Activated naive CD8-positive, alpha-beta T cell (primary cell): ENCODE measurements at regions not wholly inside any gene's neighbourhood (a gene's known extent, or its start where the extent isn't known, plus 50 kb on each side); places are given as distances from the start of the nearest gene placed in this dataset.
"Not testable (repeated sequence)": the region's sequence is repeated elsewhere in the genome, so short reads cannot be mapped to it uniquely, and the experiment has no call there.

Experiments used
- H3K27ac Mint-ChIP-seq: one replicate; pipeline ENCODE4 v1.8.0; 2021; ENCODE audit warnings: mixed read lengths
- H3K27me3 Mint-ChIP-seq: one replicate; pipeline ENCODE4 v1.8.0; 2021; ENCODE audit warnings: mixed read lengths
- H3K36me3 Mint-ChIP-seq: one replicate; pipeline ENCODE4 v1.8.0; 2021; ENCODE audit warnings: mixed read lengths
- H3K4me1 Mint-ChIP-seq: one replicate; pipeline ENCODE4 v1.8.0; 2021; ENCODE audit warnings: low read depth, mixed read lengths
- H3K4me3 Mint-ChIP-seq: one replicate; pipeline ENCODE4 v1.8.0; 2021; ENCODE audit warnings: mild to moderate bottlenecking, mixed read lengths
- H3K9me3 Mint-ChIP-seq: one replicate; pipeline ENCODE4 v1.8.0; 2021; ENCODE audit warnings: low read depth, mixed read lengths

DNA sequence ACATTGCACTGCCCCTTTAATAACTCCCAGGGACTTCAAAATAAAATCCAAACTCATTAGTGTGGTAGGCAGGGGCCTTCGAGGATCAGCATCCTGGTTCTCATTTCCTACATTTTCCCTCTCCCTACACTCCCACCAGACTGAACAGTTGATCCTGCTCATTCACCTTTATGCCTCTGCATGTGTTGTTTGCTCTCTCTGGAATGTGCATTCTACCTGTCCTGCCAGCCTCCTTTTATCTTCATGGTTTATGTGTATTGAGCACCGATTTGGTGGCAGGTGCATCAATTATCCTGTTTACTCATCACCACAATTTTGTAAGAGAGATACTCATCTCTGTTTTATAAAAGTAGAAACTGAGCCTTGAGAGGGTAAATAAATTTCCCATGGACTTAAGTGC, 125.0 kb downstream of the ADSS2 start:
- H3K9me3 Mint-ChIP-seq, result peaks cover 3% of the 10 kb centered on the region
- H3K27me3 Mint-ChIP-seq, result peaks cover 2% of the 10 kb centered on the region
- H3K27ac Mint-ChIP-seq, result no peak overlapping the region
- no peak overlapping the region for H3K4me3 Mint-ChIP-seq
- H3K36me3 Mint-ChIP-seq, result peaks cover 6% of the 10 kb centered on the region
- H3K4me1 Mint-ChIP-seq, result peaks cover 8% of the 10 kb centered on the region

DNA sequence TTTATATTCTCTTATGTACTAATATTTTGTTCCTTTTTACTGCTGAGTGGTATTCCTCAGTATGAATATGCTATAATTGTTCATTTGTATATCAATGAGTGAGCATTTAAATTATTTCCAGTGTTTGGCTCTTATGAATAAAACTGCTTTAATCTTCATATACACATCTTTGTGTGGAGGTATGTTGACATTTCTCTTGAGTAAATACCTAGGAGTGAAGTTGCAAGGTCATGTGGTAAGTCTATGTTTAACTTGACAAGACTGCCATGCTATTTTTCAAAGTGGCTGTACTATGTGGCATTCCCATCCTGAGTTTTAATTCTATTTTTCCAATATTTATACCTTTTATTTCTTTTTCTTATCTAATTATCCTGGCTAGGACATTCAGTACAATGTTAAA, 124.2 kb downstream of the ADSS2 start:
- H3K27ac Mint-ChIP-seq, result no peak overlapping the region
- H3K4me1 Mint-ChIP-seq, result peaks cover 8% of the 10 kb centered on the region
- H3K9me3 Mint-ChIP-seq, result peaks cover 3% of the 10 kb centered on the region
- H3K27me3 Mint-ChIP-seq, result peaks cover 4% of the 10 kb centered on the region
- H3K36me3 Mint-ChIP-seq, result peaks cover 6% of the 10 kb centered on the region
- no peak overlapping the region for H3K4me3 Mint-ChIP-seq

GRCh38 chr1:244328476-244328875, 123.2 kb downstream of the ADSS2 start:
- H3K27ac Mint-ChIP-seq, result no peak overlapping the region
- H3K27me3 Mint-ChIP-seq, result peaks cover 5% of the 10 kb centered on the region
- H3K4me3 Mint-ChIP-seq, result no peak overlapping the region
- H3K9me3 Mint-ChIP-seq, result peaks cover 3% of the 10 kb centered on the region
- H3K36me3 Mint-ChIP-seq, result peaks cover 6% of the 10 kb centered on the region
- H3K4me1 Mint-ChIP-seq, result peaks cover 1% of the 10 kb centered on the region

DNA sequence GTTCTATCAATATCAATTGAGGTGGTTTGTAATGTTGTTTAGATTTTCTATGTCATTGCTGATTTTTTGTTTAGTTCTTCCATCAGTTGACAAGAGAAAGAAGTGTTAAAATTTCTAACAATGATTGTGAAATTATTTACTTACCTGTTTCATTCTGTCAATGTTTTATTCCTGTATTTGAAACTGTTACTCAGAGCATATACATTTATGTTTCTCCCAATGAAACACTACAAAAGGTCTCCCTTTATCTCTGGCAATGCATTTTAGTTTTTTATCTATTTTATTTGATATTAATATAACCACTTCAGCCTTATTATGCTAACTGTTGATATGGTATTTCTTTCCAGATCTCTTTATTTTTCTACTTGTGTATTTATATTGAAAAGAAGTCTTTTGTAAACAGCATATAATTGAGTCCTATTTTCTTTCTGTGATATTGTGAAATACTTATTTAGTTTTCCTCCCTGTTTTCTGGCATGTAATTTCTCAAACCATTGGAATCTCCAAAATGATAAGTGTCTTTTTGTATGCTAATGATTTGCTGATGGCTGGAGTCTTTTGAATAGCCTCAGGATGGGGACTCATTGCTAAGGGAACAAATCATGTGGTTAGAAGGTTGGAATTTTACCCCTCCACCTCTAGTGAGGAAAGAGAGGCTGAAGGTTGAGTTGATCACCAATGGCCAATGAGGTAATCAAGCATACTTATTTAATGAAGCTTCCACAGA, 122.0 kb downstream of the ADSS2 start:
- Mint-ChIP-seq H3K9me3 (peaks cover 3% of the 10 kb centered on the region), H3K4me3 (no peak overlapping the region), H3K36me3 (peaks cover 4% of the 10 kb centered on the region), H3K4me1 (peaks cover 1% of the 10 kb centered on the region), H3K27me3 (peaks cover 10% of the 10 kb centered on the region), H3K27ac (no peak overlapping the region)

- Mint-ChIP-seq H3K36me3 (peaks cover 4% of the 10 kb centered on the region), H3K27me3 (peaks cover 13% of the 10 kb centered on the region), H3K27ac (no peak overlapping the region), H3K4me3 (no peak overlapping the region), H3K4me1 (no peaks in the 10 kb centered on the region), H3K9me3 (peaks cover 3% of the 10 kb centered on the region)
These were observed 121.4 kb downstream of the ADSS2 start for GRCh38 chr1:244330318-244330625.

DNA sequence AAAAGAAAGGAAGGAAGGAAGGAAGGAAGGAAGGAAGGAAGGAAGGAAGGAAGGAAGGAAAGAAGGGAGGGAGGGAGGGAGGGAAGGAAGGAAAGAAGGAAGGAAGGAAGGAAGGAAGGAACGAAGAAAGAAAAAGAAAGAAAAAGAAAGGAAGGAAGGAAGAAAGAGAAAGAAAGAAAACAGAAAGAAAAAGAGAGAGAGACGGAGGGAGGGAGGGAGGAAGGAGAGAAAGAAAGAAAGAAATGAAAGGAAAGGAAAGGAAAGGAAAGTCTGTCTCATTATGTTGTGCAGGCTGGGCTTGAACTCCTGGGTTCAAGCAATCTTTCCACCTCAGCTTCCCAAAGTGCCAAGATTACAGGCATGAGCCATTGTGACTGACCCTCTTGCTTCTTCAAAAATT, 118.9 kb downstream of the ADSS2 start:
- peaks cover 17% of the 10 kb centered on the region for H3K27me3 Mint-ChIP-seq
- H3K36me3 Mint-ChIP-seq, H3K4me3 Mint-ChIP-seq, H3K4me1 Mint-ChIP-seq, H3K27ac Mint-ChIP-seq, H3K9me3 Mint-ChIP-seq: not testable (repeated sequence)

DNA sequence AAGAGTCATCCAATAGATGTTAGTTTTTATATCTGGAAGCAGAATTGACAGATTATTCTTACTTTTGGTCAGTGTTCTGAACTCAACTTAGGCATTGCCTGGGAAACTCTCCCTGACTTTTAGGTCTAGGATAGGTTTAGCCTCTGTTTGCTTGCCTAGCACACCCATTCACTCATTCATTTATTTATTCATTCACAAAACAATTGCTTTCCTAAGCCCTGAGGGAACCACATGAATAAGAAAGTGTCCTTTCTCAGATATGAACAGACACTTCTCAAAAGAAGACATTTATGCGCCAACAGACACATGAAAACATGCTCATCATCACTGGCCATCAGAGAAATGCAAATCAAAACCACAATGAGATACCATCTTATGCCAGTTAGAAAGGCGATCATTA, 117.4 kb downstream of the ADSS2 start:
- not testable (repeated sequence) for H3K4me3 Mint-ChIP-seq, H3K27ac Mint-ChIP-seq, H3K36me3 Mint-ChIP-seq, H3K4me1 Mint-ChIP-seq, H3K9me3 Mint-ChIP-seq
- peaks cover 17% of the 10 kb centered on the region for H3K27me3 Mint-ChIP-seq

GRCh38 chr1:244334842-244335241, 116.9 kb downstream of the ADSS2 start:
- H3K9me3 Mint-ChIP-seq, H3K4me1 Mint-ChIP-seq, H3K36me3 Mint-ChIP-seq, H3K4me3 Mint-ChIP-seq, H3K27ac Mint-ChIP-seq: not testable (repeated sequence)
- H3K27me3 Mint-ChIP-seq, result peaks cover 17% of the 10 kb centered on the region

GRCh38 chr1:244335456-244335855, 116.3 kb downstream of the ADSS2 start:
- no peak overlapping the region for H3K4me3 Mint-ChIP-seq
- no peaks in the 10 kb centered on the region for H3K36me3 Mint-ChIP-seq
- H3K27ac Mint-ChIP-seq, result no peak overlapping the region
- no peaks in the 10 kb centered on the region for H3K9me3 Mint-ChIP-seq
- no peaks in the 10 kb centered on the region for H3K4me1 Mint-ChIP-seq
- H3K27me3 Mint-ChIP-seq, result peaks cover 17% of the 10 kb centered on the region

GRCh38 chr1:244336232-244336899, 115.3 kb downstream of the ADSS2 start:
- no peaks in the 10 kb centered on the region for H3K36me3 Mint-ChIP-seq
- H3K9me3 Mint-ChIP-seq, result no peaks in the 10 kb centered on the region
- H3K27me3 Mint-ChIP-seq, result peaks cover 18% of the 10 kb centered on the region
- H3K4me1 Mint-ChIP-seq, result no peaks in the 10 kb centered on the region
- no peak overlapping the region for H3K4me3 Mint-ChIP-seq
- H3K27ac Mint-ChIP-seq, result no peak overlapping the region

DNA sequence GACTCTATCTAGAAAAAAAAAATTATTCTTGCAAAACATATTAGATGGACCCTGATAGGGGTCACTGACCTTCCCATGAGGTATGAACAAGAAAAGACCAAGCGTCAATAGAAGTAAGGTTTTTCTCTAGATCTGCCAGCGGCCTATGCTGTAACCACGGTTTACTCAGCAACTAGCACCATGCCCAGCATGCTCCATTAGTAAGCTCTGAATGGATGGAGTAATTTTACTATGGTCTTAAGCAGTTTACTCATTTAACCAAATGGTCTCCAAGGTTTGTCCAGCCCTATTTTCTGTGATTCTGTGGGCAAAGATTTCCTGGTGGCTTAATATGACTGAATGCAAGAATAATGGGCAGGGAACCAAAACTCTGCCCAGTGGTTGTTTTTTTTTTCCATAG, 113.9 kb downstream of the ADSS2 start:
- Mint-ChIP-seq H3K36me3 (no peaks in the 10 kb centered on the region), H3K4me3 (no peak overlapping the region)

GRCh38 chr1:244339073-244339692, 112.5 kb downstream of the ADSS2 start:
- H3K4me1 Mint-ChIP-seq, result peaks cover 4% of the 10 kb centered on the region
- H3K27me3 Mint-ChIP-seq, result peaks cover 13% of the 10 kb centered on the region
- H3K9me3 Mint-ChIP-seq, result no peaks in the 10 kb centered on the region
- H3K4me3 Mint-ChIP-seq, result no peak overlapping the region
- H3K36me3 Mint-ChIP-seq, result no peaks in the 10 kb centered on the region
- no peak overlapping the region for H3K27ac Mint-ChIP-seq

More for the DNA sequence above, 113.9 kb downstream of the ADSS2 start:
- peaks cover 17% of the 10 kb centered on the region for H3K27me3 Mint-ChIP-seq
- no peaks in the 10 kb centered on the region for H3K9me3 Mint-ChIP-seq
- H3K4me1 Mint-ChIP-seq, result peaks cover 4% of the 10 kb centered on the region
- no peak overlapping the region for H3K27ac Mint-ChIP-seq

DNA sequence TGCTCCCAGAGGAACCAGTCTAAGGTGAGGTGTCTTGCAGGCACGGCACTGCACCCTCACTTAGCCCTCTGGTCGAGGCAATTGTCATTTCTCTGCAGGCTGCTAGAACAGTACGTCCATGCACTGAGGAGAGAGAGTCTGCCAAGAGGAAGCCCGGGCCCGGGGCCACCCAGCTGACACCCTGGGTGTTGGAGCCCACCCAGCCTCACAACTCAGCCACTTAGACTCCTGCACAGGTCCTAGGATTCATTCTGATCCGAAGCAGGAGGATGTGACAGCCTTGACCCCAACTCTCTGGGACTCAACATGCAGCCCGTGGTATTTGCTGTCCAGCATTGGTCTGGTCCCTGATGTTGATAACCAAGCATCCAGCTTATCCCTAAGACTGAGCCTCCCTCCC, 111.9 kb downstream of the ADSS2 start:
- Mint-ChIP-seq H3K27ac (no peak overlapping the region), H3K36me3 (no peaks in the 10 kb centered on the region), H3K4me3 (no peak overlapping the region), H3K4me1 (peaks cover 4% of the 10 kb centered on the region), H3K9me3 (no peaks in the 10 kb centered on the region), H3K27me3 (peaks cover 8% of the 10 kb centered on the region)

GRCh38 chr1:244340396-244340795, 111.3 kb downstream of the ADSS2 start:
- Mint-ChIP-seq H3K4me1 (peaks cover 4% of the 10 kb centered on the region), H3K27ac (no peak overlapping the region), H3K4me3 (no peak overlapping the region), H3K9me3 (no peaks in the 10 kb centered on the region), H3K27me3 (peaks cover 5% of the 10 kb centered on the region), H3K36me3 (no peaks in the 10 kb centered on the region)

- H3K27ac Mint-ChIP-seq, result no peak overlapping the region
- H3K27me3 Mint-ChIP-seq, result peaks cover 4% of the 10 kb centered on the region
- H3K4me1 Mint-ChIP-seq, result peaks cover 4% of the 10 kb centered on the region
- H3K9me3 Mint-ChIP-seq, result no peaks in the 10 kb centered on the region
- no peaks in the 10 kb centered on the region for H3K36me3 Mint-ChIP-seq
- H3K4me3 Mint-ChIP-seq, result no peak overlapping the region
These were observed 110.0 kb downstream of the ADSS2 start for GRCh38 chr1:244341455-244342450.
